ENCODE measurements at regions not wholly inside any gene's neighbourhood (a gene's known extent, or its start where the extent isn't known, plus 50 kb on each side); places are given as distances from the start of the nearest gene placed in this dataset.
"Not testable (repeated sequence)": the region's sequence is repeated elsewhere in the genome, so short reads cannot be mapped to it uniquely, and the experiment has no call there.

GRCh38 chr14:101311186-101311585, 250.1 kb upstream of the DIO3 start:
- CTCF ChIA-PET; H3K27me3 Mint-ChIP-seq; H3K4me1 Mint-ChIP-seq; DNase-seq; H3K4me3 Mint-ChIP-seq; H3K27ac Mint-ChIP-seq; H3K36me3 Mint-ChIP-seq (ENCODE audit: low read depth); POLR2A ChIA-PET: not testable (repeated sequence)
- peaks cover 10% of the 10 kb centered on the region for H3K9me3 Mint-ChIP-seq

GRCh38 chr14:101313268-101313667, 248.0 kb upstream of the DIO3 start:
- H3K27ac Mint-ChIP-seq, result no peak overlapping the region
- H3K9me3 Mint-ChIP-seq, result peaks cover 16% of the 10 kb centered on the region
- CTCF ChIA-PET, result no interaction called here
- POLR2A ChIA-PET, result no interaction called here
- no peaks in the 10 kb centered on the region for H3K36me3 Mint-ChIP-seq (ENCODE audit: low read depth)
- no peak overlapping the region for H3K4me3 Mint-ChIP-seq
- no peak for DNase-seq
- H3K4me1 Mint-ChIP-seq, result no peaks in the 10 kb centered on the region
- H3K27me3 Mint-ChIP-seq, result peaks cover 1% of the 10 kb centered on the region

GRCh38 chr14:101315802-101316296, 245.4 kb upstream of the DIO3 start:
- POLR2A ChIA-PET, result no interaction called here

DNA sequence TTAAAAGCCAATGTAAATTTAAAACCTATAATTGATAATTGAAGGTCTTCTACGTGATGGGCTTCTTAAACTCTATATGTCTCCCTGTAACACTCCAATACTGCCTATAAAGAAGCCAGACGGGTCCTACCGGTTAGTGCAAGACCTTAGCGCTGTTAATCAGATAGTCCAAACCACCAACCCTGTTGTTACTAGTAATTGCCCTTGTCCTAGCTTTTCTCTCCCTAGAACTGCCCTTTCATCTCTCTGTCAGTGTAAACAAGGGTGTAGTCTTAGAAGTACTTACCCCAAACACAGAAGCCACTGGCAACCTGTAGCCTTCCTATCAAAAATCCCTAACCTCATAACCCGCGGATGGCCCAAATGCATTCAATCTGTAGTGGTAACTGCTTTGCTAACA, 243.0 kb upstream of the DIO3 start:
- H3K36me3 Mint-ChIP-seq (ENCODE audit: low read depth), result no peaks in the 10 kb centered on the region
- H3K27ac Mint-ChIP-seq, result no peak overlapping the region
- ChIA-PET CTCF (no interaction called here), POLR2A (no interaction called here)
- no peak overlapping the region for H3K4me3 Mint-ChIP-seq
- no peak for DNase-seq
- H3K9me3 Mint-ChIP-seq, result peaks cover 20% of the 10 kb centered on the region
- no peaks in the 10 kb centered on the region for H3K4me1 Mint-ChIP-seq
- peaks cover 4% of the 10 kb centered on the region for H3K27me3 Mint-ChIP-seq

More at GRCh38 chr14:101315802-101316296, 245.4 kb upstream of the DIO3 start:
- Mint-ChIP-seq H3K4me3 (no peak overlapping the region), H3K9me3 (peaks cover 16% of the 10 kb centered on the region), H3K27me3 (peaks cover 4% of the 10 kb centered on the region), H3K4me1 (no peaks in the 10 kb centered on the region), H3K27ac (no peak overlapping the region), H3K36me3 (ENCODE audit: low read depth) (no peaks in the 10 kb centered on the region)
- no peak for DNase-seq
- CTCF ChIA-PET, result no interaction called here

DNA sequence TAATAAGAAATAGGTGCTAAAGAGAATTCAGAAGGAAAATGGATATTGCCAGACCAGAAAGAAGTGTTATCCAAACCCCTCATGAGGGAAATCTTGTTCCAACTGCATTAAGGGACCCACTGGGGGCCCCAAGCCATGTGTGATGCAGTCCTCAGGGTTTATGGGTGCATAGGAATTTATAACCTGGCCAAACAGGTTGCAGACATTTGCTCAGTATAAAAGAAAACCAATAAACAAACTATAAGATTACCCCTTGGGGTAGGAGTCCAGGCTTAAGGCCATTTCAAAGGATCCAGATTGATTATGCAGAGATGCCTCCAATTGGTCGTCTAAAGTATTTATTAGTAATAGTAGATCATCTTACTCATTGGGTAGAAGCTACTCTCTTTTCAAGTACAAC, 240.9 kb upstream of the DIO3 start:
- H3K4me1 Mint-ChIP-seq, result no peaks in the 10 kb centered on the region
- CTCF ChIA-PET, result no interaction called here

DNA sequence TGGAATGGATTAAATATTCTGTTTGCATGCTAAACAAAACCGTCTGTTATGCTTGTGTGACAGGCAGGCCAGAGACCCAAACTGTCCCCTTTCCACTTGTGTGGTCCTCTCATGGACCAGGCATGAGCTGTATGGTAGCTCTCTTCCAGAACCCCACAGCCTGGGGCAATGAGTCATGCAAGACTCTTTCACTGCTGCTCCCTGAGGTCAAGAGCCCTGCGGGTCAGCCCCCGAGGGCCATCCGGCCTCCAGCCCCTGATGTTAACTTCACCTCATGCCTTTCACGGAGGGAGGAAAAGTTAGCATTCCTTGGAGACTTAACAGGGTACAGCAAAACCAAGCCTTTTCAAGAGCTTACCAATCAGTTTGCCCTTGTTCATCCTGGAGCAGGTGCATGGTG, 239.1 kb upstream of the DIO3 start:
- peaks cover 4% of the 10 kb centered on the region for H3K27me3 Mint-ChIP-seq
- H3K9me3 Mint-ChIP-seq, result peaks cover 12% of the 10 kb centered on the region
- ChIA-PET CTCF (no interaction called here), POLR2A (no interaction called here)
- no peaks in the 10 kb centered on the region for H3K4me1 Mint-ChIP-seq
- H3K27ac Mint-ChIP-seq, result no peak overlapping the region
- H3K4me3 Mint-ChIP-seq, result no peak overlapping the region
- H3K36me3 Mint-ChIP-seq (ENCODE audit: low read depth), result no peaks in the 10 kb centered on the region
- DNase-seq, result no peak

More for the DNA sequence above, 240.9 kb upstream of the DIO3 start:
- Mint-ChIP-seq H3K9me3 (peaks cover 23% of the 10 kb centered on the region), H3K36me3 (ENCODE audit: low read depth) (no peaks in the 10 kb centered on the region), H3K27ac (no peak overlapping the region), H3K4me3 (no peak overlapping the region), H3K27me3 (peaks cover 4% of the 10 kb centered on the region)
- DNase-seq, result no peak
- POLR2A ChIA-PET, result no interaction called here

DNA sequence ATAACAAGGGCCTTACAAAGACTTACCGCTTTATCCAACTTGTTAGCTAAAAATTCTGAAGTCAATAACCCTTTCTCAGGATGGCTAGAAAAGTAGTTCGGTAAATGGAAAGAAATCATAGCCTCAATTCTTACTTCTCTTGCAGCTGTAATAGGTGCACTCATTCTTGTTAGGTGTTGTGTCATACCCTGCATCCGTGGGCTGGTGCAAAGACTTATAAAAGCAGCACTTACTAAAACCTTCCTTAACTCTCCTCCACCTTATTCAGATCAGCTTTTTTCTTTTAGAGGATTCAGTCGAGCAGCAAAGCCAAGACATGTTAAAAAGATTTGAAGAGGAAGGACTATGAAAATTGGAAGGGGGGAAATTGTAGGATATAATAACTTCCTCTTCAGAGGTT, 238.2 kb upstream of the DIO3 start:
- H3K4me1 Mint-ChIP-seq, result no peaks in the 10 kb centered on the region
- POLR2A ChIA-PET, result no interaction called here
- CTCF ChIA-PET, result no interaction called here
- H3K4me3 Mint-ChIP-seq, result no peak overlapping the region
- peaks cover 12% of the 10 kb centered on the region for H3K9me3 Mint-ChIP-seq
- H3K27ac Mint-ChIP-seq, result no peak overlapping the region
- H3K36me3 Mint-ChIP-seq (ENCODE audit: low read depth), result no peaks in the 10 kb centered on the region
- DNase-seq, result no peak
- H3K27me3 Mint-ChIP-seq, result peaks cover 4% of the 10 kb centered on the region

- H3K27me3 Mint-ChIP-seq; H3K36me3 Mint-ChIP-seq (ENCODE audit: low read depth); H3K4me3 Mint-ChIP-seq; H3K4me1 Mint-ChIP-seq; H3K27ac Mint-ChIP-seq; DNase-seq; CTCF ChIA-PET; POLR2A ChIA-PET: not testable (repeated sequence)
- H3K9me3 Mint-ChIP-seq, result peaks cover 12% of the 10 kb centered on the region
Observed at GRCh38 chr14:101323614-101324235, 237.6 kb upstream of the DIO3 start.

GRCh38 chr14:101325319-101325718, 236.0 kb upstream of the DIO3 start:
- Mint-ChIP-seq H3K36me3 (ENCODE audit: low read depth) (no peaks in the 10 kb centered on the region), H3K9me3 (peaks cover 12% of the 10 kb centered on the region), H3K27me3 (no peaks in the 10 kb centered on the region), H3K27ac (no peak overlapping the region), H3K4me3 (no peak overlapping the region), H3K4me1 (no peaks in the 10 kb centered on the region)
- CTCF ChIA-PET, result no interaction called here
- POLR2A ChIA-PET, result no interaction called here
- no peak for DNase-seq

DNA sequence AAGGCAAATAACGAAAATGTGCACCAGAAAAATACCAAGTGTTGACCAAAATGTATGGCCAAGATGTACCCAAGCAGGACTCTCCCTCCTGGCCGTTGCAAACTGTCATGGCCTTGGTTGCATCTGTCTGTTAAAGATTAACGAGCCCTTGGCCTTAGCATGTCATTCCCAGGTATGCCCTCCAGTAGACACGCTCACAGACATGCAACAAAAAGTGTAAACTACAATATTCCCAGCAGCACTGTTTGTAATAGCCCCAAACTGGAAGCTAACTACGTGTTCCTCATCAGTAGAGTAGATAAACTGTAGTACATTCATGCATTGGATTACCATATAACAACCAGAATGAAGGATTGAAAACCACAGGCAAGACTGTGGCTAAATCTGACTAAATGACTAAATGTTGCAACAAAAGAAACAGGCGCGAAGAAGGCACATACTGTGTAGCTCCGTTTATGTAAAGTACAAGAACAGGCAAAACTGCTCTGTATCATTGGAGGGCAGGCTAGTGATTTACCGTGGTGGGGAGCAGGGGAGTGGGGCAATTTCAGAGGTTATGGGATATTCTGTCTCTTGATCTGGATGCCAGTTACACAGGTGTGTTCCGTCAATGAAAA, 232.8 kb upstream of the DIO3 start:
- Mint-ChIP-seq H3K4me1 (no peaks in the 10 kb centered on the region), H3K9me3 (peaks cover 5% of the 10 kb centered on the region), H3K4me3 (no peak overlapping the region), H3K36me3 (ENCODE audit: low read depth) (no peaks in the 10 kb centered on the region), H3K27ac (no peak overlapping the region), H3K27me3 (peaks cover 3% of the 10 kb centered on the region)
- ChIA-PET CTCF (no interaction called here), POLR2A (no interaction called here)
- DNase-seq, result no peak

- Mint-ChIP-seq H3K27me3 (peaks cover 3% of the 10 kb centered on the region), H3K4me1 (no peaks in the 10 kb centered on the region), H3K4me3 (no peak overlapping the region), H3K9me3 (no peaks in the 10 kb centered on the region), H3K27ac (no peak overlapping the region), H3K36me3 (ENCODE audit: low read depth) (no peaks in the 10 kb centered on the region)
- DNase-seq, result no peak
- ChIA-PET CTCF (interaction anchor here (0.6 kb wide), 1 partner anchor 32 kb away, joined by 3 read pairs; no protein-coding TSS in a partner anchor), POLR2A (no interaction called here)
Observed at GRCh38 chr14:101330416-101331140, 230.7 kb upstream of the DIO3 start.

DNA sequence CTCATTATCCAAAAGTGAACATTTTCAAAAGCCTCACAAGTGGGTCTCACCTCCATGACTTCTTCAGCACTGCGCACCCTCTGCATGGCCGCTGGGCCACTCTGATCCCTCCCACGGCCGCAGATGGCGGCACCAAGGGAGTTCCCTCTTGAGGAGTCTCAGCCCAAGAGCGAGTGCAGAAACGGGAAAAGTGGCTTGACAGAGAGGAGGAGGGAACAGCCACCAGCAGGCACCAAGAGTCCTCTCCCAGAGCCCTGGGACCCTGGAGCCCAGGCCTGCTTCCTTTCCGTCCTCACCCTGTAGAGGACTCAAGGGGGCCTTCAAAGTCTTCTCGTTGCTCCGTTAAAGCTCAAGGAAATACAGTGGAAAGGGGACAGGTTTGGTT, 230.2 kb upstream of the DIO3 start:
- ChIA-PET CTCF (interaction anchor here (0.6 kb wide), 1 partner anchor 33 kb away, joined by 3 read pairs; no protein-coding TSS in a partner anchor), POLR2A (no interaction called here)
- Mint-ChIP-seq H3K27ac (no peak overlapping the region), H3K36me3 (ENCODE audit: low read depth) (no peaks in the 10 kb centered on the region), H3K4me3 (no peak overlapping the region), H3K4me1 (no peaks in the 10 kb centered on the region), H3K27me3 (peaks cover 3% of the 10 kb centered on the region), H3K9me3 (no peaks in the 10 kb centered on the region)
- DNase-seq, result no peak

GRCh38 chr14:101331661-101332169, 229.6 kb upstream of the DIO3 start:
- POLR2A ChIA-PET, result no interaction called here
- Mint-ChIP-seq H3K9me3 (no peaks in the 10 kb centered on the region), H3K4me3 (no peak overlapping the region), H3K4me1 (no peaks in the 10 kb centered on the region), H3K27ac (no peak overlapping the region), H3K27me3 (peaks cover 3% of the 10 kb centered on the region), H3K36me3 (ENCODE audit: low read depth) (no peaks in the 10 kb centered on the region)
- DNase-seq, result no peak
- CTCF ChIA-PET, result no interaction called here

All from activated CD4-positive, alpha-beta T cell treated with anti-CD3 and anti-CD28 coated beads, Interleukin-2, amount 10 ng/mL, durations not matched to agents 7 days and 5 days (primary cell).